Ectodermal cell (in vitro differentiated cells): ENCODE measurements at regions not wholly inside any gene's neighbourhood (a gene's known extent, or its start where the extent isn't known, plus 50 kb on each side); places are given as distances from the start of the nearest gene placed in this dataset.
"Not testable (repeated sequence)": the region's sequence is repeated elsewhere in the genome, so short reads cannot be mapped to it uniquely, and the experiment has no call there.

Source experiments
- H3K27ac ChIP-seq: 2 replicates; pipeline ENCODE4 v1.7.0; 2013; ENCODE audit warnings: mild to moderate bottlenecking, low read depth, low read length; ENCODE audit not compliant: insufficient read depth, poor library complexity, severe bottlenecking
- H3K27me3 ChIP-seq: 2 replicates; pipeline ENCODE4 v1.7.0; 2013; ENCODE audit warnings: mild to moderate bottlenecking, low read length; ENCODE audit not compliant: insufficient read depth, control insufficient read depth, poor library complexity, severe bottlenecking
- H3K36me3 ChIP-seq: one replicate; pipeline ENCODE4 v1.7.0; 2013; ENCODE audit warnings: low read length; ENCODE audit not compliant: control insufficient read depth, insufficient read depth
- H3K4me1 ChIP-seq: one replicate; pipeline ENCODE4 v1.7.0; 2013; ENCODE audit warnings: low read length; ENCODE audit not compliant: control insufficient read depth, insufficient read depth
- H3K4me3 ChIP-seq: 2 replicates; pipeline ENCODE4 v1.7.0; 2013; ENCODE audit warnings: low read depth, low read length, control low read depth; ENCODE audit not compliant: insufficient read depth
- H3K9me3 ChIP-seq: 2 replicates; pipeline ENCODE4 v1.7.0; 2013; ENCODE audit warnings: mild to moderate bottlenecking, low read length, moderate library complexity; ENCODE audit not compliant: control insufficient read depth
- WGBS, 2 experiments: methylation state at CpG; one replicate each; pipeline ENCODE4 v1.1.7; 2013; ENCODE audit warnings: missing lambda C conversion rate in 2 of 2; 5-methylcytosine and 5-hydroxymethylcytosine counted together

- Histone ChIP-seq H3K36me3 (no peaks in the 10 kb centered on the region), H3K27me3 (no peaks in the 10 kb centered on the region), H3K9me3 (no peaks in the 10 kb centered on the region), H3K4me1 (no peaks in the 10 kb centered on the region), H3K4me3 (no peak overlapping the region), H3K27ac (no peak overlapping the region)
- 94 to 100% methylated on average over 3 of the region's 3 CpGs for WGBS, 2 experiments
These were observed 1677.7 kb downstream of the OLFM4 start for GRCh38 chr13:54706336-54706735.

GRCh38 chr13:54709546-54709945 lies 1680.9 kb downstream of the OLFM4 start:
- Histone ChIP-seq H3K4me1 (no peaks in the 10 kb centered on the region), H3K9me3 (no peaks in the 10 kb centered on the region), H3K4me3 (no peak overlapping the region), H3K27ac (no peak overlapping the region), H3K36me3 (no peaks in the 10 kb centered on the region), H3K27me3 (no peaks in the 10 kb centered on the region)

GRCh38 chr13:54733639-54734038 lies 1705.0 kb downstream of the OLFM4 start:
- Histone ChIP-seq H3K9me3 (no peaks in the 10 kb centered on the region), H3K27ac (no peak overlapping the region), H3K27me3 (no peaks in the 10 kb centered on the region), H3K36me3 (no peaks in the 10 kb centered on the region), H3K4me1 (no peaks in the 10 kb centered on the region), H3K4me3 (no peak overlapping the region)
- 55 to 59% methylated on average over 4 of the region's 5 CpGs for WGBS, 2 experiments

- not testable (repeated sequence) for H3K36me3 ChIP-seq, H3K9me3 ChIP-seq, H3K27me3 ChIP-seq, H3K4me3 ChIP-seq, H3K4me1 ChIP-seq, H3K27ac ChIP-seq
- WGBS, 2 experiments, result 91 to 95% methylated on average over 21 of the region's 21 CpGs
These were observed 1708.6 kb downstream of the OLFM4 start for GRCh38 chr13:54737211-54737610.

- no peaks in the 10 kb centered on the region for H3K36me3 ChIP-seq
- no peak overlapping the region for H3K27ac ChIP-seq
- no peaks in the 10 kb centered on the region for H3K4me1 ChIP-seq
- no peak overlapping the region for H3K4me3 ChIP-seq
- H3K9me3 ChIP-seq, result no peaks in the 10 kb centered on the region
- no peaks in the 10 kb centered on the region for H3K27me3 ChIP-seq
These were observed 1714.4 kb downstream of the OLFM4 start for GRCh38 chr13:54742984-54743383.

- Histone ChIP-seq H3K4me3 (no peak overlapping the region), H3K36me3 (no peaks in the 10 kb centered on the region), H3K9me3 (no peaks in the 10 kb centered on the region), H3K27me3 (no peaks in the 10 kb centered on the region), H3K27ac (no peak overlapping the region), H3K4me1 (no peaks in the 10 kb centered on the region)
These were observed 1716.1 kb downstream of the OLFM4 start for GRCh38 chr13:54744747-54745146.

- no peak overlapping the region for H3K27ac ChIP-seq
- H3K4me3 ChIP-seq, result no peak overlapping the region
- no peaks in the 10 kb centered on the region for H3K9me3 ChIP-seq
- WGBS, 2 experiments, result 84 to 91% methylated on average over 3 of the region's 3 CpGs
- no peaks in the 10 kb centered on the region for H3K27me3 ChIP-seq
- H3K4me1 ChIP-seq, result no peaks in the 10 kb centered on the region
- H3K36me3 ChIP-seq, result no peaks in the 10 kb centered on the region
These were observed 1721.9 kb downstream of the OLFM4 start for GRCh38 chr13:54750521-54750920.

- Histone ChIP-seq H3K4me3 (no peak overlapping the region), H3K36me3 (no peaks in the 10 kb centered on the region), H3K9me3 (no peaks in the 10 kb centered on the region), H3K4me1 (no peaks in the 10 kb centered on the region), H3K27me3 (no peaks in the 10 kb centered on the region), H3K27ac (no peak overlapping the region)
These were observed 1730.2 kb downstream of the OLFM4 start for GRCh38 chr13:54758795-54759194.

- Histone ChIP-seq H3K27me3 (no peaks in the 10 kb centered on the region), H3K9me3 (no peaks in the 10 kb centered on the region), H3K36me3 (no peaks in the 10 kb centered on the region), H3K27ac (no peak overlapping the region), H3K4me3 (no peak overlapping the region), H3K4me1 (no peaks in the 10 kb centered on the region)
- 87 to 94% methylated on average over 1 of the region's 2 CpGs for WGBS, 2 experiments
These were observed 1739.6 kb downstream of the OLFM4 start for GRCh38 chr13:54768214-54768613.

- Histone ChIP-seq H3K27ac (no peak overlapping the region), H3K4me3 (no peak overlapping the region), H3K27me3 (no peaks in the 10 kb centered on the region), H3K9me3 (no peaks in the 10 kb centered on the region), H3K36me3 (no peaks in the 10 kb centered on the region), H3K4me1 (no peaks in the 10 kb centered on the region)
- WGBS, 2 experiments, result 90 to 94% methylated on average over 13 of the region's 13 CpGs
These were observed 1747.0 kb downstream of the OLFM4 start for GRCh38 chr13:54775501-54776191.

- Histone ChIP-seq H3K27me3 (no peaks in the 10 kb centered on the region), H3K27ac (no peak overlapping the region), H3K4me1 (no peaks in the 10 kb centered on the region), H3K36me3 (no peaks in the 10 kb centered on the region), H3K9me3 (no peaks in the 10 kb centered on the region), H3K4me3 (no peak overlapping the region)
- 89% methylated on average over 10 to 12 of the region's 12 CpGs for WGBS, 2 experiments
These were observed 1759.1 kb downstream of the OLFM4 start for GRCh38 chr13:54787754-54788153.
